GM08714 (cell line): ENCODE measurements at regions not wholly inside any gene's neighbourhood (a gene's known extent, or its start where the extent isn't known, plus 50 kb on each side); places are given as distances from the start of the nearest gene placed in this dataset.
"Not testable (repeated sequence)": the region's sequence is repeated elsewhere in the genome, so short reads cannot be mapped to it uniquely, and the experiment has no call there.

Experiments
- H3K4me3 ChIP-seq: fragments of 200-500 bp; sonication (Bioruptor generic); 2 replicates; pipeline ENCODE4 v1.5.1; 2014; ENCODE audit warnings: mild to moderate bottlenecking, low read length, inconsistent platforms
- ZNF274 ChIP-seq: IDR thresholded peaks from 2 replicates; pipeline ENCODE4 v1.6.1; 2012; ENCODE audit warnings: mild to moderate bottlenecking, low read depth, low read length

- H3K4me3 ChIP-seq, result no peak overlapping the region
- no peak for TF ChIP-seq ZNF274
Observed at GRCh38 chr1:121587777-121588176, 403.0 kb downstream of the SRGAP2C start.

GRCh38 chr1:121594096-121594495 is 409.3 kb downstream of the SRGAP2C start:
- no peak overlapping the region for H3K4me3 ChIP-seq
- no peak for TF ChIP-seq ZNF274

DNA sequence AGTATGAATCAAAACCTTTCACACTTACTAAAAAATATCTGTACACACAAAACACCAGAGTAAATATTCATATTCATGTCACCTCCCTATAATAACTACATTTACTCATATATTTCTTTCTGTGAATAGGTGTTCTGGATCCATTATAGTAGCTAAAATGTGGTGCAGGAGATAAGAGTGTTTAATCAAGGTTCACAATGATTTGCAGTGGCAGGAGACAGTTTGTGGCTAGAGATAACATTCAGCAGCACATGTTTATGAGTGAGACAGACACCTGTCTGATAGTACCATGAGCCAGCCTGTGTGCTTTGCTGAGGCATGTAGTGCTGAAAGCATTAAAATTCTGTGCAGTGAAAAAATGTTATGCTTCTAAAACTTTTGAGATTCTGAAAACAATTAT is 410.3 kb downstream of the SRGAP2C start:
- no peak for TF ChIP-seq ZNF274
- no peak overlapping the region for H3K4me3 ChIP-seq

DNA sequence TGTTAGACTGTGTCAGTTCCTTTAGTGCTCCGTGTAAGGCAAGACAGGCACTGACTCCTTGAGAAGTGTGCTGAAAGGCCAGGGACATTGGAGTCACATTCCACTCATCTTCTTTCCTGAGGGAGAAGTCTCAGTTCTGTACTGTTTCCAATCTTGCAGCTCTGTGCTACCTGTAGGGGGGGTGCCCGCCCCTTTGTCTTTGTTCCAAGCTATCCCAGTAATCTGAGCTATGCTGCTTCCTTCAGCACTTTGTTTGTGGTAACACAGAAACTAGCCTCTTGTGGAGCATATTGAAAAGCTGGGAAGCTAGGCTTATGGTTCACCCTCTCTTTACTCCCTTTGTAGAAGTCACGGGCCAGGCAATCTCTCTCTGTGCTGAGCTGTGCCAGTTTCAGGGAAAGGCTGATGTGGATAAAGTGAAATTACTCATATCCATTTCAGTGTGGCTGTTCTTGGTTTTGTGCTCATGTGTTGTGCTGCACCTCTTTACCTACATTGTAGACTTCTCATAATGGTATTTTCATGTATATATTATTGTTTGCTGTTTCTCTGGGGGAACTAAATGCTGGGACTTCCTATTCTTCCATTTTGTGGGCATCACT is 420.2 kb downstream of the SRGAP2C start:
- H3K4me3 ChIP-seq, result not testable (repeated sequence)

- H3K4me3 ChIP-seq, result not testable (repeated sequence)
Observed at GRCh38 chr1:121607499-121607898, 422.7 kb downstream of the SRGAP2C start.
